SH-SY5Y (cell line): ENCODE measurements at regions not wholly inside any gene's neighbourhood (a gene's known extent, or its start where the extent isn't known, plus 50 kb on each side); places are given as distances from the start of the nearest gene placed in this dataset.

ENCODE experiments used
- GATA2 ChIP-seq: IDR thresholded peaks from 2 replicates; pipeline ENCODE4 v1.6.1; 2011; ENCODE audit warnings: mild to moderate bottlenecking, low read depth, low read length
- GATA3 ChIP-seq: IDR thresholded peaks from 2 replicates; pipeline ENCODE4 v1.6.1; 2011; ENCODE audit warnings: low read depth, mild to moderate bottlenecking, low read length, moderate library complexity

DNA sequence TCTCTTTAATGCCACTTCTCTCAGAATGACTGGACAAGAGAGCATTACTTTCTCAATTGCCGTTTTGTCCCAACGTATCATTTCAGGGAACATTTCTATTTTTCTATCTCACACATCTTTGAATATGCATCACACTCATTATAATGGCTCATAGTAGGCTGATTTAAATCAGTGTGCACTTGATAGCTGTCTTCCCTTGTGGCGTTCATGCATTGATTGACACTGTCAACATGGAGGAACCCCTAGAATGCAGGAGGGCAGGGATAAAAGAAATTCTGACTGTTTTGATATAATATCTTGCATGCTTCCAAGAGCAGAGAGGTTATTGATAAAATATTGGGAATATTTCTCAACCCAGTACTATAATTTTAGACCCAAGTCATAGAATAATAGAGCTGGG, 1528.9 kb upstream of the FLRT2 start:
- no peak for TF ChIP-seq GATA2
- TF ChIP-seq GATA3, result no peak
